GDM1 (cell line): ENCODE measurements at regions not wholly inside any gene's neighbourhood (a gene's known extent, or its start where the extent isn't known, plus 50 kb on each side); places are given as distances from the start of the nearest gene placed in this dataset.
"Not testable (repeated sequence)": the region's sequence is repeated elsewhere in the genome, so short reads cannot be mapped to it uniquely, and the experiment has no call there.

ENCODE experiments used
- DNase-seq: peaks from one replicate; lab custom pipeline; 2025; lab: John Stamatoyannopoulos, UW

DNA sequence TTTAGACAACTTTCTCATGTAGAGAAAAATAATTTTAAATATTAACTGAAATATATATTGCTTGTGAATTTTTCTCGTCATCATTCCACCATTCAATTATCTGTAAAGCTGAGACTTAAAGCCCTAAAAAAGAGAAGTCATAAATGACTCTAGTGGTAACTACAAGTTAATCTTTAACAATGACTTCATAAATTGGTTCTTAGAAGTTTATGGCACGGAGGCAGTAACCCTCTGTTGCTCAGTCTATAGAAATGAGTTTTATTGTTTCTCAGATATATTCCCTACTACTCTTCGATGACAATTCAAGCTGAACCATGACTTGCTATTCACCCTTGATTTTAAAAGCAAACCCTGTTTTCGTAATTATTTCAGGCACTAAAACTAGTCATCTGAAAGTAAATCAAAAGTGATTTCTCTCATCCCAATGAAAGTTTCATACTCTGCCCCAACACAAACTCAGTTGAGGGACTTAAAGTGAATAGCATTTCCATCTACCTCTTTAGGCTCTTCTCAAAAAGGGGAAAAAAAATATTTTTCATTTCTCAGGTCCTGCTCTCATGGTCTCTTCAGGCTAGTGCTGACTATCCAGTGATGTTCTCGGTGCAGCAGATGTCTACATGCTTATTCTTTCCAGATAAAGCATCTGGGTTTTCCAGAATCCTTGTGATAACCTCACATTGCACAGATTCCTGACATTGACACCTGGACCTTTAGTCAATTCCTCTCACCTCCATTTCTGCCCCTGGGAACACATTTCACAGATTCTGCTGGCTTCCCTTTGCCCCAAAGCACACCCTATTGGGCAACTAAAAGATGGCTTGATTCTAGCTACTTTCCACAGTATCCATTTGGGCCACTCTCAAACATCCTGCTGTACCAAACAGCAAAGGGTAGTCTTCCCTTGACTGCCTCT is 207.8 kb upstream of the LRATD1 start:
- DNase-seq = no peak

- DNase-seq = no peak
Measured at GRCh38 chr2:14425869-14426268, 206.6 kb upstream of the LRATD1 start.

DNA sequence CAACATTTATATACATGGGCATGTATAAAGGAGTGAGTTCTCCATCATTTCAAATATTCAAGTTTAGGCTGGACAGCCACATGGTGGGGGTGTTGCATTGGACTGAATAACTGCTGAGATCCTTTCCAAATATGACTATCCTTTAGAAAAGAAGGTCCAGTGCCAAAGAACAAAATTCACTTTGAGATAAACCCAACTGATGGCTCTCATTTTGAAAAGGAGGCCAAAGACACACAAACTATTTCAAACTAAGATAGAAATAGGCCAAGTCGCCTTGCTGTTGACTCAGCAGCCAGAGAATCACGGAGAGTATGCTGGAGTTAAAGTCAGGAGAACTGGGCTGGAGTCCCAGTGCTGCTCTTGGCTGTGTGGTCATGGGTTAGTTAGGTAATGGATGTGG is 204.5 kb upstream of the LRATD1 start:
- DNase-seq = no peak

DNA sequence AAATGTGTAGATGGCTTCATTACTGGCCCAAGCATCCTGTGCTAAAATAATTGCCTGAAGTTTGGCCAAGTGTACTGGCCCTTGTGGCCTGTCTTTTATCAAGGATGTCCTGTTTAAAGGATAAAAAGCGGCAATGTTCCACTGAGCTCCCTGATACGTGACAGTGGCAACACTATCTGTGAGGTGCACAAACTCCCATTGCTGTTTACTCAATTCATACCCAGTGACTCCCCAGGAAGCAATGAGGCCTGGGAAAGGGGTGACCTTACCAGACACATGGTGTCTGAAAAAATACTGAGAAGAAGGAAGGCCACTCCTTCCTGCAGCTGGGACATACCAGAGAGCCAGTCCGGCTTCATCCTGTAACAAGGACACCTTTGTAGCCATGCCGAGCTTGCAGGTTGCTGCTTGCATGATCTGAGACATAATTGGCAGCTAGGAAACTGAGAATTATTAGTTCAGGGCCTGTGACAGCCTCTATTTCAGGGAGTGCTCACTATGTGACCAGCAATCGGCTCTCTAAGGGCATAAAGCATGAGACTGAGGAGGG is 198.5 kb upstream of the LRATD1 start:
- no peak for DNase-seq

DNA sequence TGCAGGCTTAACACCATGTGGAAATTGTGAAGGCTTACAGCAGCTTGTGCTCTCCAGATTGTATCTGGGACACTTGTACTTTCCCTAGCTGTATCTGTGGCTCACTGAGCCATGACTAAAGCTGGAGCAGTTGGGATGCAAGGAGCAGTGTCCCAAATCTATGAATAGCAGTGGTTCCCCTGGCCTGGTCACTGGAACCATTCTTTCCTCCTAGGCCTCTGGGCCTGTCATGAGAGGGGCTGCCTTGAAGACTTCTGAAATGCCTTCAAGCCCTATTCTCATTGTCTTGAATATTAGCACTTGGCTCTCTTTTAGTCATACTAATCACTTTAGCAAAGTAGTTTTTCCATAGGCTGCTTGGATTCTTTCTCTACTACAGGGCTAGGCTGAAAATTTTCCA is 186.8 kb upstream of the LRATD1 start:
- DNase-seq = no peak

GRCh38 chr2:14448340-14448739 is 184.2 kb upstream of the LRATD1 start:
- no peak for DNase-seq

GRCh38 chr2:14451312-14451711 is 181.2 kb upstream of the LRATD1 start:
- DNase-seq = no peak

GRCh38 chr2:14454202-14454601 is 178.3 kb upstream of the LRATD1 start:
- no peak for DNase-seq

- no peak for DNase-seq
Measured at GRCh38 chr2:14459786-14460325, 172.7 kb upstream of the LRATD1 start.

- no peak for DNase-seq
Measured at GRCh38 chr2:14475994-14476393, 156.5 kb upstream of the LRATD1 start.

GRCh38 chr2:14479486-14479885 is 153.0 kb upstream of the LRATD1 start:
- DNase-seq = no peak

DNA sequence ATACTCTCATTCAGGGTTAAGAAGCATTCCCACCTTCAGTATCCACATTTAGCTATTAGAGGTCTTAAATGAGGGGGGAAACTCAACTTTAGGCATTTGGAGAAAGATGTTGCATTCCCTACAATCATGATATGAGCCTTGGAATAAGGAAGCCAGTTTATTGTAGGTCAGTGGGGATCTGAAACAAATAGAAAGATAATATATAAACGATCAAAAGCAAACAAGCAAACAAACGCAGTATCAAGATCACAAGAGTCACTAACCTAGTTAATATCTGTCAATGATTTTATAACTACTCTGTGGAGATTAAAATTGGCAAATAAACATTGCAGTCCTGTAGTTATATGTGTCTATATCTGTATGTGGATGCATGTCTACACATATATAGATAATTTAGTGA is 152.4 kb upstream of the LRATD1 start:
- DNase-seq = no peak

DNA sequence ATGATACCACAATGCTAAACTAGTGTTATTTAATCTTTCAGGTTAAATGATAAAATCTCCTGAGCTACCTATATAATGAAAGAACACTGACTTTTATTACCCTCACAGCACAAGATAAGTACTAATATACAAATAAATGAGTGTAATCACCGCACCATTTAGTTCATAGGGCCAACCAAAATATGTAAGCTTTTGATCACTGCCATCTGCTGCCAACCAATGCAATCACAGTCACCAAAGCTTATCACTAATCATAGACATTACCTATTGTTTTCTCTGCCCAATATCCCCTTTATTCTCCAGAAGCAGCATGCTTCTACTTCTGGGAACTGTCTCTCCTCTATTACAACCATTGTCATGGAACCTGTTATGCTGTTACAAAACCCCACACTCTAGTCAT is 151.6 kb upstream of the LRATD1 start:
- DNase-seq = no peak

DNA sequence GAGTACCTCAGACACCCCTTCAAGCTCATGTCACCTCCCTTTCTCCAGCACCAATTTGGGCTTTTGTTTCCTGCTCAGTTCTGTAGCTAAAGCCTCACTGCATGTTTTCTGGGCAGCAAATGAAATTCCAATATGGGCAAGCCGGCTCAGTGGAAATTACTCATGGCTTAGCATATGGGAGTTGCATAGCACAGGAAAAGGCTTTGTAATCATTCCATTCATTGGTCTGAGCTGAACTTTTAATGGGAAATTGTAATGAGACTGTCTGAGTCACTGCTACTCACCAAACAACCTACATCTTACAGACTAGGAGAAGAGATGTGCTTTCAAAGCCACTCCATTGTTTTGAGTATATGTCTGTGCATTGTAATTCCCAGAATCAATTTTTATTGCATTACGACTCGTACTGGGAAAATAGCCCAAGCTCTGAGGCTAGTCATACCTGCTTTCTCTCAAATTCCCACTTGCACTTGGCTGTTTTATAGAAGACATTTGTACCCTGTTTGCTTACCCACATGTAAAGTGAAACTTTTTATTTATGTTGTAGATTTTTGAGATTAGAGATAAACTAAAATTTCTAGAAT is 139.5 kb upstream of the LRATD1 start:
- no peak for DNase-seq

DNA sequence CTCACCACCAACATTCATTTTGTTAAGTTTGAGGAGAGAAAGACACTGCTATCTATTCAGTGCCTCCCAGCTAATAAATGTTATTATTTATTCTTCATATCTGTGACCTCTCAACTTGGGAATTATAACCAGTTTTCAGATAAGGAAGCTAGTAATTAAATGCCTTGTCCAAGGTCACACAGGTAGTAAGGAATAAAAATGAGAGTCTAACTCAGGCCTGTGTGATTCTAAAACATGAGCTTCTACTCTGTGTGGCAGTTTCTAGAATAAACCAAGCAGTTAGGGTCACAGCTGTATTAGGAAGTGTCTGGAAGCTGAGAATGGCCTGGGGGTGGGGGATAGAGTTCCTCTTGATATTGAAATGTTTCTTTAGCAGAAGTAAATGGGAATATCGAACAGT is 137.8 kb upstream of the LRATD1 start:
- no peak for DNase-seq

- no peak for DNase-seq
Measured at GRCh38 chr2:14501061-14501460, 131.5 kb upstream of the LRATD1 start.

- not testable (repeated sequence) for DNase-seq
Measured at GRCh38 chr2:14506955-14507354, 125.6 kb upstream of the LRATD1 start.

GRCh38 chr2:14511541-14511940 is 121.0 kb upstream of the LRATD1 start:
- no peak for DNase-seq

GRCh38 chr2:14513903-14514302 is 118.6 kb upstream of the LRATD1 start:
- no peak for DNase-seq

- no peak for DNase-seq
Measured at GRCh38 chr2:14516844-14517243, 115.7 kb upstream of the LRATD1 start.

GRCh38 chr2:14517731-14518130 is 114.8 kb upstream of the LRATD1 start:
- DNase-seq = no peak

DNA sequence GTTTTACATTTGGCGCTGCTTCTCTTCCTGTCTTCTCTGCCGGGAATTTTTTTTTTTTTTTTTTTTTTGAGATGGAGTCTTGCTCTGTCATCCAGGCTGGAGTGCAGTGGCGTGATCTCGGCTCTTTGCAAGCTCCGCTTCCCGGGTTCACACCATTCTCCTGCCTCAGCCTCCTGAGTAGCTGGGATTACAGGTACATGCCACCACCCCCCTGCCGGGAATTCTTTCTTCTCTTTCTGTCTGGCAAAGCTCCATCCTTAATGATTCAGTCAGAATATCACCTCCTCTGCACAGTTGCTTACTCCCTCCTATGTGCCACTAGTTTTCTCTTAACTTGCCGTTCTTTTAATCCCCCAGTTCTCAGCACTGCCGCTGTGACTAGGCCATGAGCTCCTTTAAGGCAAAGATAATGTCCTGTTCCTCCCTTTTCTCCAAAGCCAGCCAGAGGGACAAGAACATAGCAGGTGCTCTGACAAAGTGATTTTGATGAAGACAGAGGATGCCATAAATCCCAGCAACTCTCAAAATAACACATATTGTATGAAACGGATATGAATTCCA is 112.1 kb upstream of the LRATD1 start:
- DNase-seq = no peak
